ENCODE measurements at regions not wholly inside any gene's neighbourhood (a gene's known extent, or its start where the extent isn't known, plus 50 kb on each side); places are given as distances from the start of the nearest gene placed in this dataset.

GRCh38 chr20:59376109-59376841, 75.9 kb downstream of the EDN3 start:
- 54 to 58% (median 56%) methylated on average over 13 of the region's 13 CpGs for WGBS, 3 donors
- intact Hi-C loops (cut with DNase I) = no loop called here
- no peaks in the 10 kb centered on the region for H3K9me3 ChIP-seq
- H3K27ac ChIP-seq = no peak overlapping the region
- no peaks in the 10 kb centered on the region for H3K4me1 ChIP-seq (ENCODE audit: insufficient read depth)
- no peaks in the 10 kb centered on the region for H3K27me3 ChIP-seq
- no peak for DNase-seq
- TF ChIP-seq, protein P1, sequence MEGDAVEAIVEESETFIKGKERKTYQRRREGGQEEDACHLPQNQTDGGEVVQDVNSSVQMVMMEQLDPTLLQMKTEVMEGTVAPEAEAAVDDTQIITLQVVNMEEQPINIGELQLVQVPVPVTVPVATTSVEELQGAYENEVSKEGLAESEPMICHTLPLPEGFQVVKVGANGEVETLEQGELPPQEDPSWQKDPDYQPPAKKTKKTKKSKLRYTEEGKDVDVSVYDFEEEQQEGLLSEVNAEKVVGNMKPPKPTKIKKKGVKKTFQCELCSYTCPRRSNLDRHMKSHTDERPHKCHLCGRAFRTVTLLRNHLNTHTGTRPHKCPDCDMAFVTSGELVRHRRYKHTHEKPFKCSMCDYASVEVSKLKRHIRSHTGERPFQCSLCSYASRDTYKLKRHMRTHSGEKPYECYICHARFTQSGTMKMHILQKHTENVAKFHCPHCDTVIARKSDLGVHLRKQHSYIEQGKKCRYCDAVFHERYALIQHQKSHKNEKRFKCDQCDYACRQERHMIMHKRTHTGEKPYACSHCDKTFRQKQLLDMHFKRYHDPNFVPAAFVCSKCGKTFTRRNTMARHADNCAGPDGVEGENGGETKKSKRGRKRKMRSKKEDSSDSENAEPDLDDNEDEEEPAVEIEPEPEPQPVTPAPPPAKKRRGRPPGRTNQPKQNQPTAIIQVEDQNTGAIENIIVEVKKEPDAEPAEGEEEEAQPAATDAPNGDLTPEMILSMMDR (IDR thresholded peaks at IDR 0.05) = no peak
- TF ChIP-seq EP300 (IDR thresholded peaks at IDR 0.05) = no peak
- no peak for TF ChIP-seq POLR2A (IDR thresholded peaks at IDR 0.05)
- no peak overlapping the region for H3K4me3 ChIP-seq
- no peaks in the 10 kb centered on the region for H3K36me3 ChIP-seq

GRCh38 chr20:59376998-59377397, 76.6 kb downstream of the EDN3 start:
- no peaks in the 10 kb centered on the region for H3K9me3 ChIP-seq
- intact Hi-C loops (cut with DNase I) = no loop called here
- no peaks in the 10 kb centered on the region for H3K4me1 ChIP-seq (ENCODE audit: insufficient read depth)
- H3K4me3 ChIP-seq = no peak overlapping the region
- H3K27ac ChIP-seq = no peak overlapping the region
- DNase-seq = no peak
- TF ChIP-seq, protein P1 (IDR thresholded peaks at IDR 0.05) = no peak
- TF ChIP-seq EP300 (IDR thresholded peaks at IDR 0.05) (no peak), POLR2A (IDR thresholded peaks at IDR 0.05) (no peak)
- WGBS, 3 donors = 53 to 64% (median 63%) methylated on average over 8 of the region's 8 CpGs
- no peaks in the 10 kb centered on the region for H3K27me3 ChIP-seq
- H3K36me3 ChIP-seq = no peaks in the 10 kb centered on the region

DNA sequence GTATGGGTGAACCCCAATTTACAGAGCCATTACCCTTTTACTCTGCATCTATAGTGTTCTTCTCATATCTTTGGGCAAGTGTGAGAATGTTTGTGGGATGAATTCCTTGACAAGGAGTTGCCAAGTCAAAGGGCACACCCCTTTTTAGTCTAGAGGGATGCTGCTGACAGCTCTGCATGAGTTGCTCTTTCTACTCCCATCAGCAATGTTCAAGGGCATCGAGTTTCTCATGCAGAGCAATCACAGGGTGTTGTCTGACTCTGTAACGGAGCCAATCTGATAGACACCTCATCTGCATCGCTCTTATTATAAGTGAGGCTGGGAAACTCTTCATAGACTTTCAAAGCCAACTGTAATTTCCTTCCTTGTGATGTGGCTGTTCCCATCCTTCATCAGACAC, 77.4 kb downstream of the EDN3 start:
- intact Hi-C loops (cut with DNase I) = no loop called here
- TF ChIP-seq POLR2A (IDR thresholded peaks at IDR 0.05) (no peak), EP300 (IDR thresholded peaks at IDR 0.05) (no peak)
- TF ChIP-seq, protein P1 (IDR thresholded peaks at IDR 0.05) = no peak
- H3K27ac ChIP-seq = no peak overlapping the region
- no peaks in the 10 kb centered on the region for H3K9me3 ChIP-seq
- H3K36me3 ChIP-seq = no peaks in the 10 kb centered on the region
- H3K4me3 ChIP-seq = no peak overlapping the region
- no peaks in the 10 kb centered on the region for H3K27me3 ChIP-seq
- no peak for DNase-seq
- 53 to 60% (median 55%) methylated on average over 3 of the region's 3 CpGs for WGBS, 3 donors
- no peaks in the 10 kb centered on the region for H3K4me1 ChIP-seq (ENCODE audit: insufficient read depth)

- no peaks in the 10 kb centered on the region for H3K9me3 ChIP-seq
- no peaks in the 10 kb centered on the region for H3K27me3 ChIP-seq
- H3K36me3 ChIP-seq = no peaks in the 10 kb centered on the region
- 73 to 83% (median 74%) methylated on average over 1 of the region's 1 CpG for WGBS, 3 donors
- no peak overlapping the region for H3K4me3 ChIP-seq
- intact Hi-C loops (cut with DNase I) = no loop called here
- H3K4me1 ChIP-seq (ENCODE audit: insufficient read depth) = no peaks in the 10 kb centered on the region
- TF ChIP-seq POLR2A (IDR thresholded peaks at IDR 0.05) (no peak), EP300 (IDR thresholded peaks at IDR 0.05) (no peak)
- TF ChIP-seq, protein P1 (IDR thresholded peaks at IDR 0.05) = no peak
- no peak for DNase-seq
- no peak overlapping the region for H3K27ac ChIP-seq
These were observed 78.0 kb downstream of the EDN3 start for GRCh38 chr20:59378396-59378795.
